GM19238 (cell line): ENCODE measurements at regions not wholly inside any gene's neighbourhood (a gene's known extent, or its start where the extent isn't known, plus 50 kb on each side); places are given as distances from the start of the nearest gene placed in this dataset.
"Not testable (repeated sequence)": the region's sequence is repeated elsewhere in the genome, so short reads cannot be mapped to it uniquely, and the experiment has no call there.

Source experiments
- DNase-seq: peaks from one replicate; pipeline ENCODE4 v3.0.0; 2011; ENCODE audit warnings: low spot score; ENCODE audit not compliant: insufficient read length

DNA sequence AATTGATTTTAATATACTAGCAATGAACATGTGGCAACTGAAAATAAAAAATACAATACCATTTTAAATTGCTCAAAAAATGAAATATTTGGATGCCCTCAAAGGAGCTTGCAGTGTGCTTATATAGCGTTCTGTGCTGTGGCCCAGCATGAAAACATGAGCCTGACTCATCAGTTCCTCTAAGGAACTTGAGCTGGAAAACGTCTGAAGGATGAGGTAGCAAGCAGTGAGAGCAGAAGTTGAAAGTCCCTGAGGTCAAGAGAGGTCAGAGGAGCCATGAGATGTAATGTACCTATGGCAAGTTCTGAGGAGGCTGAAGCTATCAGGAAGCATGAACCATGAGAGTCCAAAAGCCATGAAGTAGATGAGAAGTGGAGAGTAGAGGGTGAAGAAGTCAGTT lies 59.7 kb downstream of the HMGB3 start:
- no peak for DNase-seq

DNA sequence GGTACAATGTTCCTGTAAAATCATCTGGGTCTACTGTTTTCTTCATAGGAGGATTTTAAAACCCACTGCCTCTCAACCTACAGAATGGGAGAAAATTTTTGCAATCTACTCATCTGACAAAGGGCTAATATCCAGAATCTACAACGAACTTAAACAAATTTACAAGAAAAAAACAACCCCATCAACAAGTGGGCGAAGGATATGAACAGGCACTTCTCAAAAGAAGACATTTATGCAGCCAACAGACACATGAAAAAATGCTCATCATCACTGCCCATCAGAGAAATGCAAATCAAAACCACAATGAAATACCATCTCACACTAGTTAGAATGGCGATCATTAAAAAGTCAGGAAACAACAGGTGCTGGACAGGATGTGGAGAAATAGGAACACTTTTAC lies 83.2 kb downstream of the HMGB3 start:
- DNase-seq, result not testable (repeated sequence)

DNA sequence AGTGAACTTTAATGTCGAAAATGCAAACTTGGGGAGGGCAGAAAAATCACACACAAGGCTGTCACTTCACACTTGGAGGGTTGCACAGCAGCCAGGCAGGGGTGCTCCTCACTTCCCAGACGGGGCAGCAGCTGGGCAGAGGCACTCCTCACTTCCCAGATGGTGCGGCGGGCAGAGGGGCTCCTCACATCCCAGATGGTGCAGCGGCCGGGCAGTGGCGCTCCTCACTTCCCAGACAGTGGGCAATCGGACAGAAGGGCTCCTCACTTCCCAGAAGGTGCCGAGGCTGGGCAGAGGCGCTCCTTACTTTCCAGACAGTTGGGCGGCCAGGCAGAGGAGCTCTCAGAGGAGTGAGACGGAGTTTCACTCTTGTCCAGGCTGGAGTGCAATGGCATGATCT lies 90.6 kb downstream of the HMGB3 start:
- DNase-seq, result no peak

DNA sequence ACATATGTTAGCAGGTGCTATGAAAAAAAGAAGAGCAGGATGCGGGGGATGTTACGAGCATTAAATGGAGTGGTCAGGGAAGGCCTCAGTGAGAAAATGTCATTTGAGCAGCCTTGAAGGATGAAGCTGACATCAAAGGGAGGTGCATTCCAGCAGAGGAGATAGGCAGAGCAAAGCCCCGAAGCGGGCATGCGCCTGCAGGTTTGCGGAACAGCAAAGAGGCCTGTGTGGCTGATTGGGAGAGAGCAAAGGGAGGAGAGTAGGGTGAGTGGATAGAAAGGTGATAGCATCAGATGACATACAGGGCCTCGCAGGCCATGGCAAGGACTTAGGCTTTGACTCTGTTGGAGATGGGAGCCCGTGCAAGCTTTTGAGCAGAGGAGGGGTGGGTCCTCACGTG lies 95.4 kb upstream of the GPR50 start:
- DNase-seq, result no peak

DNA sequence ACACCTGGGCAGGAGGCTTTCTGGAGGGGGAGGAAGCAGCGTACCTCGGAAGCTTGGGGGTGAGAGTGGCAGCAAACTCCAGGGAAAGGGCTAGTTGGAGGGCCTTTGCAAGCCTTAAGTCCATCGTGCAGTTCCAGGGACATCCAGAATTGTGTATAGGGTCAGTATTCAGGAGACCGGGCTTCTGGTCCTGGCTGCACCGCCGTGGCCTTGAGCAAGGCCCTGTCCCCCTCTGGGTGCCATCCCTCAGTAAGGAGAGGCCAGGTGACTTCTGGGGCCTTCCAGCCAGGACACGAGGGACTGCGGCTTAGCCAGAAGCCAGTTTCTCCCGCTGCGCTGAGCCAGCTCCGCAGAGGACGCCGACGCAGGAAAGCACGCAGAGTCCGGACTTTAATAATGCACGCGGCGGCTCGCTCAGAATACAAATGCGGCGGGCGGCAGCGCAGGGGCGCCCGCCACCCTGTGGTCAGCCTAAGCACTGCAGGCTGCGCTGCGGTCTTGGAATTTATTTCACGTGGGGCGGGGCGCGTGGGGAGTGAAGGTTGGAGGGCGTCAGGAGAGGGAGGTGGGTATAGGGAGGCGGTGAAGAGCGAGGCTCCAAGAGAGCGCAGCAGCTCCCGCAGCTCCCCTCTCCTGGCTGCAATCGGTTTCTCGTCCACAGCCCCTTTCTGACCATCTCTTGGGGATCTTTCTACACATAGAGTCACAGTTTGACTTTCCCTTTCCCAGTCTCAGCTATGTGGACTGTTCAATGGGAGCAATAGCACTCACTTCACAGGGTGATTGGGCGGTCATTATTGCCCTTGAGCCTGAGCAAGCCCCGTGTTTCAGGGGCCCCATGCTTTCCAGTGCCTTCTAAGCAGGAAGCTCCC lies 94.1 kb upstream of the GPR50 start:
- peak; percentile 49 for DNase-seq

DNA sequence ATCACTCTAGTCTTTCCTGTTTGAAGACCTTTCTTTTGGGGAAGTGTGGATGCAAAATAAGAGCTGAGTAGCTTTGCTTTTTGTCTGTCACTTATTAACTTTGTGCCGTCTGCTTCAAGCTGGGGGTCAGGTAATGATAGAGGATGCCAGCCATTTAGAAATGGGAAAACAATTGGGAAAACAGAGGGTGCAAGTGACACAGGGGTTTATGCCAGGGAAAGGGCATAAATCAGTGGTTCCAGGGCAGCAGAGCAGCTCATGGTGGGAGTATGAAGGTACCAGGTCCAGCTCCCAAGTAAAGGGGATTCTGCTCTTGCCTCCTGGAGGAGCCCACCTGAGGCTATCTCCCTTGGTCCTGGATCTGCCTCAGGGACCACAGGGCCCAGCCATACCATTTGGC lies 91.9 kb upstream of the GPR50 start:
- no peak for DNase-seq

DNA sequence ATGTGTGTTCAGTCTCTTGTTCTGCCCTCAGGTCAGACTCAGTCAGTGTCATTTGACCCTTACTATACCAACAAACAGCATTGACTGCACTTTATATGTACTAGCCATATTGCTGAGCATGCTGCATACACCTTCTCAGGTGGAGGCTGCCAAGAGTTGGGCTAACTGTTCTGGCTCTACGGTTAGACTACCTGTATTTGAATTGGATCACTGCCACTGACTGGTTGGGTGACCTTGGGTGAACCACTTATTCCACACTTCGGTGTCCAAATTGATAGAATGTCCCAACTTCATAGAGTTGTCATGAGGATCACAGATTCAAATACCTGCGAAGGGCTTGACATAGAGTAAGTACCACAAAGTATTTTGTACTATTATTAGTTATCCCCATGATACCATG lies 91.2 kb upstream of the GPR50 start:
- DNase-seq, result no peak

DNA sequence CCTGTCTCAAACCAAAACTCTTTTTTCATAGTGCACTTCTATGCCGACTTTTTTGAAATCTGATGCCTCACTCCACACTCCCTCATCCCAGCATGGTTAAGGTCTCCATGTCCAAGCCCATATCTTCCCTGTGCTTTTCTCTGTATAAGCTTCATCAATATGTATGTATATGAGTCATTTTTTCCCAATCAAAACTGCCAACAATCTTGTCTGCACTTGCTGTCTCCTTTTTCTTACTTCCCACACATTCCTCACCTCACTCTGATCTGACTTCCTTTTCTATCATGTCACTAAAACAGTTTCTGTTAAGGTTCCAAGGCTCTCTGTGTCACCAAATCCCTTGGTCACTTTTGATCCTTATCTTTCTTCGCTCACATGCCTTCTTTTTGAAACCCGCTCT lies 88.2 kb upstream of the GPR50 start:
- no peak for DNase-seq

DNA sequence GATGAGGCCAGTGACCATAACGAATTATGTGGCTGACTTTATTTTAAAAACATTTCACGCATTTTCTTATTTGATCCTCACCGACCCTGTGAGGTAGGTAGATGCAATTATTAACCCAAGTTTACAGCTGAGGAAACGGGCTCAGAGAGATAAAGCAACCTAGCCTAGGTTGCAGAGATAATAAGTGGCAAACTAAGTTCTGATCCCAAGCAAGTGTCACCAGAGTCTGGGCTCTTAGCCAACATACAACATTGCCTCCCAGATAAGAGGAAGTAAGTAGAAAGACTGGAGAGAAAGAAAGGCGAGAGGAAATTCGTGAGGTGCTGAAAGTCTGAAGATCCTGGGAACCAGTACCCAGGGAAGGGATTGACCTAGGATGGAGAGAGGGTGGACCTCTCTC lies 77.4 kb upstream of the GPR50 start:
- no peak for DNase-seq

DNA sequence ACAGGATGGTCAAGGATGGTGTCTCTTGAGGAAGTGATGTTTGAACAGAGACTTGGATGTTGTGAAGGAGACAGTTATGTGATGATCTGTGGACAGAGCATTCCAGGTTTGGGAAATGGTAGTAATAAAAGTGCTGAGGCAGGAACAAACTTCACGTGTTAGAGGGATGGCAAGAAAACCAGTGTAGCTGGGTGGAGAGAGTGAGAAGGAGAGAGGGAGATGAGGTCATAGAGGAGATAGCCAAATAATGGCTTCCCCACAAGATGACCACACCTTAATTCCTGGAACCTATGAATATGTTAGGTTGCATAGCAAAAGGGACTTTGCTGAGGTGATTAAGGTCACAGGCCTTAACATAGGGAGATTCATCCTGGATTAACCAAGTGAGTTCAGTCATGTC lies 75.6 kb upstream of the GPR50 start:
- DNase-seq, result no peak

DNA sequence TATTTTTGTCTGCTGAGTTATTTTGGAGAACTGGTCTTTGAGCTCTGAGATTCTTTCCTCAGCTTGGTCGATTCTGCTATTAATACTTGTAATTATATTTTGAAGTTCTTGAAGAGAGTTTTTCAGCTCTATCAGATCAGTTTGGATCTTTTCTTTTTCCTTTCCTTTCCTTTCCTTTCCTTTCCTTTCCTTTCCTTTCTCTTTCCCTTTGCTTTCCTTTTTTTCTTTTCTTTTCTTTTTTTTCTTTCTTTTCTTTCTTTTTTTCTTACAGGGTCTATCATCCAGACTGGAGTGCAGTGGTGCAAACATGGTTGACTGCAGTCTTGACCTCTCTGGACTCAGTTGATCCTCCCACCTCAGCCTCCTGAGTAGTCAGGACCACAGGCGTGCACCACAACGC lies 63.2 kb upstream of the GPR50 start:
- DNase-seq, result not testable (repeated sequence)
